GM21381 (cell line): ENCODE measurements at regions not wholly inside any gene's neighbourhood (a gene's known extent, or its start where the extent isn't known, plus 50 kb on each side); places are given as distances from the start of the nearest gene placed in this dataset.
"Not testable (repeated sequence)": the region's sequence is repeated elsewhere in the genome, so short reads cannot be mapped to it uniquely, and the experiment has no call there.

Source experiments
- ATAC-seq: cut with Tn5 transposase; IDR thresholded peaks from one replicate; pipeline ENCODE4 v1.9.1; 2021; ENCODE audit warnings: mild to moderate bottlenecking, moderate library complexity; ENCODE audit not compliant: unreplicated experiment

DNA sequence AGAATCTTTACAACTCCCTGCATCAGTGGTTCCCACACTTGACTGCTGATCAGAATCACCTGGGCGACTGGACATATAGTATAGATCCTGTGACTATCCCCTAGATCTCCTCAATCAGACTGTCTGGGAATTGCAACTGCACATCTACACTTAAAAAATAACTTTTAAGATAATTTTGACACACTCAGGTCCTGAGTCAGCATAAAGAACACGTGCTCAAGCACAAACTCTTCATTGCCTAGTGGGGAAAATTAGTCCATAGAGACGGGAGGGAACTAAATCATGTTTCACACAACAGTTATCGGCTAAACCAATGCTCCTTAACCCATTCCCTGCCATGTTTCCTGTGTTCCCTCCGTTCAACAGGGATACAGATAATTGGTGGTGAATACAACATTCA is 243.5 kb upstream of the FGF13 start:
- no peak for ATAC-seq

DNA sequence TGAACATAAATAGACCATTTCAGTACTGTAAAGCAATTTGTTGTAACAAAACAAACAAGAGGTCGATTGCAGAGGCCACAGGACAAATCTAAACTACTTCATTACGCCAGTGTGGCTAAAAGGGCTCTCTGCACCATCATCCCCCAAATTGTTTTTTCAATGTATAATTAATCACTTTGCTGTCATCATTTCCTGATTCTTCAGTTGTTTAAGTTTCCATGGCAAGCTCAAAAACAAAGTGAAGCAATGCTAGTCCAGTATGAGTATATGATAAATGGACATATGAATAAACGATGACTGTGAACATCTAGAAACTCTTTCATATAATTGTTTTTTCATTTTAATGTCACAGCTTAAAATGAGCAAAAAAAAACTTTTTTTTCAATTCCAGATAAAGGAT is 235.4 kb upstream of the FGF13 start:
- no peak for ATAC-seq

- ATAC-seq, result no peak
These were observed 233.7 kb upstream of the FGF13 start for GRCh38 chrX:138945219-138945618.

- ATAC-seq, result no peak
These were observed 227.5 kb upstream of the FGF13 start for GRCh38 chrX:138939038-138939437.

DNA sequence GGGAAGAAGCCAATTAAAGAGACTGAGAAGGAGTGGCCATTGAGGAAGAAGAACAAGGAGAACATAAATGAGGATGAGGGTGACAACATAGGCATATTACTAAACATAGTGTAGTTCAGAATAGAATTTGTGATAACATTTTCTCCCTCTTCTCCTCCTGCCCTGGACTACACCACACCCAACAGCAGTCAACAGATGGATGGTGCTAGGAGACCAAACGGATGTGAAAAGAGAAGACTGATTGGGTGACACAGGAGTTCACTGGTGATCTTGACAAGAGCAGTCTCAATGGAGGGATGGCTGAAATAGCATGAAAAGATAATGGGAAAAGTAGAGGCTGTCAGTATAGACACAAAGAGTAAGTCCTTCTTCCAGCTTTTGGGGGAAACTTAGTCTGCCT is 226.5 kb upstream of the FGF13 start:
- no peak for ATAC-seq

- ATAC-seq, result no peak
These were observed 219.7 kb upstream of the FGF13 start for GRCh38 chrX:138931212-138931611.

GRCh38 chrX:138930583-138930945 is 219.0 kb upstream of the FGF13 start:
- no peak for ATAC-seq

- no peak for ATAC-seq
These were observed 218.5 kb upstream of the FGF13 start for GRCh38 chrX:138929926-138930582.

DNA sequence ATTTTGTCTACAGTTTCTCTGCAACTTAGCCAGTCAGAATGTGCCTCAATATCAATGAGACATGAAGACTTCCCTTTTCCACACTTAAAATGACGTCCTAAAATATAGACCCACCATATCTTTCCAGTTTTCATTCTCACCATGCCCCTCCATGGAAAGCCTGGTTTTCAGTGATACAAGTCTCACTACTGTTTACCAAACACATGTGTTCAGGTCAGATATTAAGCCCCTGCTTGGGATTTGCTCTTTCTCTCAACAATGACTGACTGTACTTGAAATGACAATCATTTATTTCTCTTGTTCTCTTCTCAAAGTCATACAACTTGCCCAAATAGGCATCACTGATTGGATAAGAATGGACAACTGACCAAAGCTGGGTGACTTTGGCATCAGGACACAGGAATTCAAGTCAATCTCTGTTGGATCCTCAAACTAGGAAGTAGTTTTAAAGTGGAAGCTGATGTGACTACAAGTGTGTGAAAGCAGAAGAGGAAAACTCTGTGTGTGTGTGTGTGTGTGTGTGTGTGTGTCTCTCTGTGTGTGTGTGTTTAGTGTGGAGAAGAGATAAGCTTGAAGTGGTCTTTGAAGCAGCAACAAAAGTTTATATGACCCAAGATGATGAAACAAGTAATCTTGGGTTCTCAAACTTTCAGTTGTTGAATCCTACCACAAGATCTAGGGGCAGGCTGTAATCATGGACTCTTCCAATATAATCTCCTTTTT is 217.4 kb upstream of the FGF13 start:
- ATAC-seq, result no peak

DNA sequence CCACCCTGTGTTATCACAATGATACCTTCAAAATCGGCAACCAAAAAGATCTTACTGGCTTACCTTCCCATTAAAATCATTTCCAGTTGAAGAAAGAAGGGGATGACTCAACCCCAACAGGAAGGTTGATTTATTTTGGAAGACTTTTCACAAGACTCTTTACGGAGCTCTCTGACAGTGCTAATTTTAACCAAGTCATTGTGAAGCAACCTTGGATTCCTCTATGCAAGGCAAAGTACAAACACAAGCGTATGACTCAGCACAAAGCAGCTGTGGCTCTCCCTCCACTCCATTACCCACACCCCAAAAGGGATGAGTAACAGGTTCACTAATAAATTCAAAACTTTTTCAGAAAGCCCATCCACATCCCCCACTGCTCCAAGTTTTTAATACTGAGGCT is 213.8 kb upstream of the FGF13 start:
- ATAC-seq, result no peak

DNA sequence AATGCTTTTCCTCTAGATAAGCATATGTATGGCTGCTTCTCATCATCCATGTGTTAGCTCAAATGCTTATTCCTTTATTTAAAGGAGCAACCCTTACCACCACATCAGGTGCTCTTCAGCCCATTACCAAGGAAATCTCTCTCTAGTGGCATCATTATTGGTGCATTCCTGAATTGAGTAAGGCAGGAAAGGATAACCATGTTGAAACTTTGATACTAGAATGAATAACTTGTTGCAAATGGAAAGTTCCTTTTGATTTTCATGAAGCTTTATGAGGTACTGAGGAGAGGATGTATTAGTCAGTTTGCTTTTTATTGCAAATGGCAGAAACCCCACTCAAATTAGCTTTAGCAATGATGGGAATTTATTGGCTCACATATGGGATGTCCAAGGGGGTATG is 212.3 kb upstream of the FGF13 start:
- no peak for ATAC-seq

- no peak for ATAC-seq
These were observed 209.5 kb upstream of the FGF13 start for GRCh38 chrX:138921031-138921430.

DNA sequence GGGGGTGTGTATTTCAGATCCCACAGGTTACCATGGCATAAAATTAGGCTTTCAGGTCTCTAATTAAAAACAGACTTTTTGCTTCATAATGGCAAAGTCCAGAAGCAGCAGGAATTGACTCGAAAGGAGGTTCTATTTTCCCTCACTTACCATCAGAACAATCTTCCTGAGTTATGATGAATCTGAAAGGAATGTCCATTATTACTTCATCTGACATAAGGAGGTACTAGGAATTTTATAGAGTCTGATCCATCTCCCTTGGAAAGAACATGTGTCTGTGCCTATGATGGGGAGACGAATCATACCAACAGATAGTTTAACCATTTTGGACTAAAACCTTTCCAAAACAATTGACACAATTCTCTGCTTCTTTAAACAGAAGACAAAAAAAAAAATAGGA is 206.3 kb upstream of the FGF13 start:
- ATAC-seq, result no peak

GRCh38 chrX:138914767-138915166 is 203.2 kb upstream of the FGF13 start:
- ATAC-seq, result no peak

DNA sequence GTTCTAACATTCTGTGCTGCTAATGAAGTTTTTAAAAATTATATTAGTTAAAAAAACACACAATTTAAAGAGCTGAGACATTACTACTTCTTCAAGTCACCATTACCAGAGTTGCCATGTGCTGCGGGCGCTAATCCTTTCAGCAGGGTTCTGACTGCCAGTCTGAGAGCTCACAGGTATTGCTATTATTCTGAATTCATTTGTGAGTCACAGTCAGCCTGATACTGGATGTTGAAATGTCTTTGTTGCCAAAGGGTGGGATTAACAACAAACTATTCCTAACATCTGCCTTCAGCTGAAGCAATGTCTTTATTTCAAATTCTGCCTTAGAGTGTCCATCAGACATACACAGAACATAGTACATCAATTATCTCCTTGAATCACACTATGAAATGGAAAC is 197.1 kb upstream of the FGF13 start:
- ATAC-seq, result no peak

DNA sequence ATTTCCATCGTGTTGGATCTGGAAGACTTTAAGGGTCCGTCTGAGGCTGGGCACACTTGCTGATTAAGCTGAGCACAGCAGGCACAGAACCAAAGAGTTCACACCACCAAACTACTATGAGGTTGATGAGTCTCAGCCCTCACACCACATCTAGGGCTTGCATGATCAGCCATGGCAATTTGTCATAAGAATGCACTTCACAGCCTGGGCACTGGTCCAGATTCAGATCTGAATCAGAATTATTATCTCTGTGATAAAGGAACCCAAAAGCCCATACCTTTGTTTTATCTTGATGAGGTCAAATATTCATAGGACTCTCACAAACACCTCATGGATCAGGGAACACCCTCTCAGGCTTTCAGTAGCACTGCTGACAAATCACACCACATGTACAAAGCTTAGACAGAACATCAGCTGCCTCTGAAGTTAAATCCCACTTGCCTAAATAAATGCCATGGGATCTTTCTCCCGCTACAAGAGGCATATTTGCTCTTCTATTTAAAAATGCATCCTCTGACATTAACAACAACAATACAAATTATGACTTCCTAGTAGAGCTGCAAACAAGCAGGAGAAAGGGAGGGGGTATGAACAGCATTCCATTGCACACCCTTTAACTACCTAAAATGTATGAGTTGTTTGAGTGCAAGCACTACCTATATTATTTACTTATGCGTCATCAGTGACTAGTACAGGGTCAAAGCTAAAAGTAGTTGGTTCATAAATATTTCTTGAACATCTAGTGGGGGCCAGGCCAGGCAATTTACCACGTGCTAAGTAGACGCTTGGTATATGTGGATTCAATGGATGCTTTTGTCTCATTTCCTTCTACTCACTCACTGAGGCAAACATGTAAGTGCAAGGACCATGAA is 186.3 kb upstream of the FGF13 start:
- no peak for ATAC-seq

DNA sequence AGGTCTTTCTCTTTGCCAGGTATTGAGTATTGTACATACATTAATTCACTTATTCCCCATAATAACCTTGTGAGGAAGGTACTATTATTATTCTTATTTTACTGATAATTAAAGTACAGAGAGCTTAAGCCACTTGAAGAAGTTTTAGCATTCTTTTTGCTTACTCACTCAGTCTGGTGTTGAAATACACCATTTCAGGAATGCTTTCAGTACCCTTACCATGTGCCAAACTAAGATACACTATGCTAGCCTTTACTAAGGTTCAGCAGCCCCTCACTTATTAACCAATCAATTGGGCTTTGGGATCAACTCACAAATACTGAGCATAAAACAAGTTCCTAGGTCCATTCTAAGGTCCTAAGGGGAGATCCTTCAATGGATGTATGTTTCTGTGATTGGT is 179.0 kb upstream of the FGF13 start:
- ATAC-seq, result no peak

- no peak for ATAC-seq
These were observed 177.6 kb upstream of the FGF13 start for GRCh38 chrX:138889149-138889548.

DNA sequence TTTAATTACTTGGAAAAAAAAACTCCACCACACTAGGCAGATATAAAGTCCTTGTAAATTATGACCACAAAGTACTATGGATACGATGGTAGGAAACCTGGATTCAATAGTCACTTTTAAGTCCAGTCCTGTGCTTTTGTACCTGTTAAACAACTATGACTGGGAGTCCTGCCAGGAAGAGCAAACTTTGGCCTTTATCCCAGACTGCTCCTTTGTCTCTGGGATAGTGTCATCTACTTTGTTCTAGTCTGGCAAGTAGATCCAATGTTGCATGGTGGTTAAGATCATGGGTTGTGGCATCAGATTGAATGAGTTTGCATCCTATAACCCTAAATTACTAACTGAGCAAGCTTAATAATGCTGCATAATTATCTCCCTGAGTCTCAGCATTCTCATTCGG is 175.3 kb upstream of the FGF13 start:
- ATAC-seq, result no peak

DNA sequence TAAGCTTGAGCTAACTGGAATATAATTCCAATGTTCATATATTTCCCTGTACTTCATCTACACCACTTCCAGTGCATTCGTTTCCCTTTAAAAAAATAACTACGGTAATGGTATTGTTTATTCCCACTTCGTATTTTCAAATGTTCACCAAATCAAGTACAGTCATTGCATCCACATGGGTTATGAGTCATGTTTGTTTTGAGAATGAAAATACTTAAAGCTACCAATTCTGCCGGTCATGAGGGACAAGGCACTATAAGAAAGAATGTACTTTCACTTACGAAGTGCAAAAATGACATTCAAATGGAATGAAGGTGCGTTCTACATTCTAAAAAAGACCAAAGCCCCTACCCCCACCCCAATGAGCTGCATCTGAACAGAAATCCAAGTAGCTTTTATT is 174.4 kb upstream of the FGF13 start:
- no peak for ATAC-seq

- not testable (repeated sequence) for ATAC-seq
These were observed 168.8 kb upstream of the FGF13 start for GRCh38 chrX:138880293-138880692.

DNA sequence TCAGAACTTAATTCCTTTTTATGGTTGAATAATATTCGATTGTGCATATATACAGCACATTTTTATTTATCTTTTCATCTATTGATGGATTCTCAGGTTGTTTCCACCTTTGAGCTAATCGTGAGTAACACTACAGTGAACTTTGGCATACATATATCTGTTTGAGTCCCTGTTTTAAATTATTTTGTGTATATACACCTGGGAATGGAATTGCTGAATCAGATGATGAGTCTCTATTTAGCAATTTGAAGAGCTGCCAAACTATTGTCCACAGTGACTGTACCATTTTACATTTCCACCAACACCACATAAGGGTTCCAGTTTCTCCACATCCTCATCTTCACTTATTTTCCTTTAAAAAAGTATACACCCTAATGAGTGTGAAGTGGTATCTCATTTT is 166.2 kb upstream of the FGF13 start:
- no peak for ATAC-seq
